Effector memory CD8-positive, alpha-beta T cell (primary cell): ENCODE measurements at regions not wholly inside any gene's neighbourhood (a gene's known extent, or its start where the extent isn't known, plus 50 kb on each side); places are given as distances from the start of the nearest gene placed in this dataset.

Experiments used
- ATAC-seq: fragments of 150-1000 bp; cut with Tn5 transposase; replicated peaks from 2 replicates; pipeline ENCODE4 v1.10.0; 2021; ENCODE audit warnings: mild to moderate bottlenecking, moderate library complexity
- DNase-seq, 3 experiments: peaks; one replicate each; pipeline ENCODE4 v3.0.0; 2021
- H3K27ac Mint-ChIP-seq, 2 donors: one replicate each; pipeline ENCODE4 v1.8.0; 2022; ENCODE audit warnings: mild to moderate bottlenecking in 2 of 2, mixed read lengths in 2 of 2, moderate library complexity in 2 of 2
- H3K27me3 Mint-ChIP-seq, 2 donors: one replicate each; pipeline ENCODE4 v1.8.0; 2022; ENCODE audit warnings: mixed read lengths in 2 of 2
- H3K36me3 Mint-ChIP-seq: one replicate; pipeline ENCODE4 v1.8.0; 2022; ENCODE audit warnings: mild to moderate bottlenecking, moderate library complexity, mixed read lengths; ENCODE audit not compliant: insufficient read depth
- H3K4me1 Mint-ChIP-seq, 2 donors: one replicate each; pipeline ENCODE4 v1.8.0; 2022; ENCODE audit warnings: low read depth in 2 of 2, mixed read lengths in 2 of 2
- H3K4me3 Mint-ChIP-seq, 2 donors: one replicate each; pipeline ENCODE4 v1.8.0; 2022; ENCODE audit warnings: mild to moderate bottlenecking in 2 of 2, mixed read lengths in 2 of 2, moderate library complexity in 2 of 2
- H3K9me3 Mint-ChIP-seq, 2 donors: one replicate each; pipeline ENCODE4 v1.8.0; 2022; ENCODE audit warnings: mixed read lengths in 2 of 2

DNA sequence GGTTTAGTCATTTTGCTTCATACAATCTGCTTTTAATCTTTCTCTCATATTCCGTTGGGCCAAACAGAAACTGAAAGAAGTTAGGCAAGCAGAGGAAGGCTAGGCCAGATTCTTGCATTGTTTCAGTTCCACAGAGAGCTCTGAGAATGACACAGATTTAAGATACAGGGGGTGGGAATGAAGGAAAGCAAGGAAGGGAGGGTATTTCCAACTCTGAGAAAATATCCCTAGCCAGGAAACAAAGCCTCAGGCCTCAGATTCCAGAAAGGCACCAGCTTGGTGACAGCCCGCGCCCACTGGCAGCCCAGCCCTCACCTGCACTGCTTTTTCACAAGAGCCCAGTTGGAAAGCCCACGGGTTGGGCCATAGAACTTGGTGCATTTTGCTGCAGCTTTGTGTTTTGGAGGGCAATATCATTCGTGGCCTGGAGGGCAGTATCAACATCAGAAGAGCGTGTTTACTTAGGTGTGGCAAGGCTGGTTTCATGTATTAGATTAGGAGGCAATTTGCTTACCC lies 63.5 kb downstream of the ENC1 start:
- peaks cover 4% of the 10 kb centered on the region for H3K36me3 Mint-ChIP-seq
- no peaks in the 10 kb centered on the region for H3K9me3 Mint-ChIP-seq
- DNase-seq = no peak
- ATAC-seq = no peak
- H3K27ac Mint-ChIP-seq = peak overlapping the region; percentile 67 to 90
- H3K27me3 Mint-ChIP-seq = no peaks in the 10 kb centered on the region
- peaks cover 25% of the 10 kb centered on the region in 2 donors for H3K4me1 Mint-ChIP-seq
- peak overlapping the region; percentile 72 to 83 for H3K4me3 Mint-ChIP-seq

DNA sequence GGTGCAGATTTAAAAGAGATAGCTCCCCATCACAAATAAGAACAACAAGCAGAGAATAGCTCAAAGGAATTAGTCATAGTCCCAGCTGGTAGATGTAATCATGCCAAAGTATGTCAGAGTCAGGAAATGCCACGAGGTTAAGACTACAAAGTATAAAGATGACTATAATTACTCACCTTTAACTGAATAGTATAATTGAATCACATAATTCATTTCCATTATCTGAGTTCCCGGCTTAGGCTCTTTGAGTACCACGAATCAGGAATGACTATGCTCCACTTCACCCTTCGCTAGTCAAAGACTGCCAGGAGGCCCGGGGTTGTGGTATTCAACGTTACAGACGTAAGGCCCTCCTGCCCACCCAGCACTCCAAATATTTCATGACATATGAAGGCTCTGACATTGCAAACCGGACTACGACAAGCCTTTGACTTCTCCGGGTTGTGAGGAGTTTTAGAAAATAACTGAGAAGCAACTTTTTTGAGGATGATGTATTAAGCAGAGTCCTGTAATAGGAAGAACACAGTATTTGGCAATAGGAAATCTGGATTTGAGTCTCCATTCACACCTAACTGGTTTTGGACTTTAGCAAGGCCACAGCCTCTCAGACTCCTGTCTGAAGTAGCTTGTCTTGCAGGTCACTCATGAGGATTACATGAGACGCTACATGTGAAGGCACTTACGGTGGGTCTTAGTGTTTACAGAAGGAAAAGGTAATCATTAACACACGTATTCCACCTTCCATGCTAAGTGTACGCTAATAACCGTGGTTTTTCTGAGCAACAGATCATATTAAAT lies 64.6 kb downstream of the ENC1 start:
- H3K4me3 Mint-ChIP-seq = peak overlapping the region; percentile 72 to 83
- no peaks in the 10 kb centered on the region for H3K9me3 Mint-ChIP-seq
- no peaks in the 10 kb centered on the region for H3K27me3 Mint-ChIP-seq
- ATAC-seq = peak; percentile 27
- H3K27ac Mint-ChIP-seq = peak overlapping the region; percentile 67 to 90
- DNase-seq = no peak
- H3K4me1 Mint-ChIP-seq = peaks cover 25% of the 10 kb centered on the region in 2 donors
- peaks cover 4% of the 10 kb centered on the region for H3K36me3 Mint-ChIP-seq

- no peak overlapping the region for H3K27ac Mint-ChIP-seq
- H3K9me3 Mint-ChIP-seq = no peaks in the 10 kb centered on the region
- DNase-seq (no peak), ATAC-seq (no peak)
- no peaks in the 10 kb centered on the region for H3K36me3 Mint-ChIP-seq
- no peaks in the 10 kb centered on the region for H3K4me1 Mint-ChIP-seq
- no peak overlapping the region for H3K4me3 Mint-ChIP-seq
- no peaks in the 10 kb centered on the region for H3K27me3 Mint-ChIP-seq
Observed at GRCh38 chr5:74570250-74570649, 70.3 kb downstream of the ENC1 start.

DNA sequence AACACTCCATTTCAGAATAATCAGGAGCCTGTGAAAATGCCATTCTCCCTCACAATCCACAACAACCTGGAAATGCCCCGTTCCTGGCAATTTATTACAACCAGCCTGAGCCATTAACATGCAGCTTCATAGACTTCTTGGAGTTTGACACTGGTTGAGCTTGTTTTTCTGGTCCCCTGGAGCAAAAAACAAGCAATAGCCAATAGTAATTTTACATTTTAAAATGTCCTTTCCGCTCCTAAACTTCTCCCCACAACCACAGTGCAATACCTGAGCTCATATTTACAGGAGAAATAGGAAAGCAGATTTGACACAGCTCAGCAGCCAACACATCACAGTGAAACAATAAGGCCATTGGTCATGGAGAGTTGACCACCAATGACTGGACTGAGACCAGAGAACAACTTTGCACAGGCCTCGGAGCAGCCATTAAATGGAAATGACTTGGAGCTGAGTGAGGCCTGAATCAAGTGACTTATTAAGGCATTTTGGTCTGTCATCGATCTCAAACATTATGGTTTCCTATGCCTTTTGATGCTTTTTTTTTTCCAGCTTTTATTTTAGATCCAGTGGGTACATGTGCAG lies 73.0 kb downstream of the ENC1 start:
- H3K36me3 Mint-ChIP-seq = no peaks in the 10 kb centered on the region
- H3K27ac Mint-ChIP-seq = no peak overlapping the region
- ATAC-seq (no peak), DNase-seq (no peak)
- H3K4me3 Mint-ChIP-seq = no peak overlapping the region
- no peaks in the 10 kb centered on the region for H3K4me1 Mint-ChIP-seq
- H3K9me3 Mint-ChIP-seq = no peaks in the 10 kb centered on the region
- H3K27me3 Mint-ChIP-seq = no peaks in the 10 kb centered on the region

GRCh38 chr5:74562122-74562521 lies 78.4 kb downstream of the ENC1 start:
- no peaks in the 10 kb centered on the region for H3K9me3 Mint-ChIP-seq
- H3K36me3 Mint-ChIP-seq = no peaks in the 10 kb centered on the region
- ATAC-seq (no peak), DNase-seq (no peak)
- no peak overlapping the region for H3K27ac Mint-ChIP-seq
- no peak overlapping the region for H3K4me3 Mint-ChIP-seq
- peaks cover 0 to 6% of the 10 kb centered on the region in 2 donors for H3K27me3 Mint-ChIP-seq
- H3K4me1 Mint-ChIP-seq = no peaks in the 10 kb centered on the region

- H3K36me3 Mint-ChIP-seq = no peaks in the 10 kb centered on the region
- H3K27me3 Mint-ChIP-seq = peaks cover 0 to 8% of the 10 kb centered on the region in 2 donors
- DNase-seq (no peak), ATAC-seq (no peak)
- no peaks in the 10 kb centered on the region for H3K4me1 Mint-ChIP-seq
- H3K27ac Mint-ChIP-seq = no peak overlapping the region
- H3K4me3 Mint-ChIP-seq = no peak overlapping the region
- no peaks in the 10 kb centered on the region for H3K9me3 Mint-ChIP-seq
Observed at GRCh38 chr5:74560245-74560644, 80.3 kb downstream of the ENC1 start.

GRCh38 chr5:74556631-74557595 lies 83.6 kb downstream of the ENC1 start:
- no peak for ATAC-seq
- H3K4me3 Mint-ChIP-seq = no peak overlapping the region
- no peaks in the 10 kb centered on the region for H3K9me3 Mint-ChIP-seq

DNA sequence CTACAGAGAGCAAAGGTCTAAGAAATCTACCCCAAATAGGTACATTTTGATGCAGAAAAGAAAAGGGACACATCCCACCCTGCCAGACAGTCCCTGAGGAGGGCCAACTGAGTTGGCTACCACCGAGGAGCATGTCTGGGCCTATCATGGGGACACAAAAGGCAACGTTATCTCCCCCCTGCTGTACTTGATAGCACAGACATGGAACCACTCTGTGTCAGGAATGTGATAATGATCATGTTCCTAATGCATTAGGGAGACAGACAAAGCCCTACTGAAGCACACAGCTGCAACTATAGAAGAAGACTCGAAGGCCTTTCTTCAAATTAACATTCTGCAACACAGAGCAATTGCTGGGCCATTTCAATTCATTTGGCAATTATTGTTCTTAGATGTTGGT lies 84.5 kb downstream of the ENC1 start:
- no peak overlapping the region for H3K4me3 Mint-ChIP-seq
- peaks cover 0 to 9% of the 10 kb centered on the region in 2 donors for H3K27me3 Mint-ChIP-seq
- H3K4me1 Mint-ChIP-seq = no peaks in the 10 kb centered on the region
- no peak for ATAC-seq
- no peak overlapping the region for H3K27ac Mint-ChIP-seq
- no peaks in the 10 kb centered on the region for H3K36me3 Mint-ChIP-seq
- DNase-seq = no peak
- no peaks in the 10 kb centered on the region for H3K9me3 Mint-ChIP-seq

More at GRCh38 chr5:74556631-74557595, 83.6 kb downstream of the ENC1 start:
- Mint-ChIP-seq H3K4me1 (no peaks in the 10 kb centered on the region), H3K36me3 (no peaks in the 10 kb centered on the region), H3K27ac (no peak overlapping the region), H3K27me3 (peaks cover 0 to 11% of the 10 kb centered on the region in 2 donors)
- no peak for DNase-seq

DNA sequence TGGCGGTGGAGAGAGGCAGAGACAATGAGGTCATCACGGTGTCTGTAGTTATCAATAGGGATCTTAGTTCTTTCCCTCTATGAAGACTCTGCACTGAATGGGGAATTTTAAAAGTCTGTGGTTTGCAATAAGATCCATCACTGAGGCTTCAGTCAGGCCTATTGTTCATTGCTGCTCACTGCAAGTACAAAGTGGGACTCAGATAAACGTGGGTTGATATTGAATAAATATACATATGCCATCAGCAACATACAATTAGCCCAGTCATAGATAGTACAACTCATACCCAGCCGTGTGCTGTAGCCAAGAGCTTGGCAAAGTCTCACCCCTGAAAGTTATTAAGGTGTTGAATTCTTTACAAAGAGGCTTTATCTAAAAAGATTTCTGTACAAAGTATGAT lies 88.4 kb downstream of the ENC1 start:
- Mint-ChIP-seq H3K4me1 (no peaks in the 10 kb centered on the region), H3K36me3 (no peaks in the 10 kb centered on the region), H3K27me3 (peaks cover 0 to 9% of the 10 kb centered on the region in 2 donors), H3K9me3 (no peaks in the 10 kb centered on the region), H3K27ac (no peak overlapping the region), H3K4me3 (no peak overlapping the region)
- DNase-seq = no peak
- no peak for ATAC-seq

DNA sequence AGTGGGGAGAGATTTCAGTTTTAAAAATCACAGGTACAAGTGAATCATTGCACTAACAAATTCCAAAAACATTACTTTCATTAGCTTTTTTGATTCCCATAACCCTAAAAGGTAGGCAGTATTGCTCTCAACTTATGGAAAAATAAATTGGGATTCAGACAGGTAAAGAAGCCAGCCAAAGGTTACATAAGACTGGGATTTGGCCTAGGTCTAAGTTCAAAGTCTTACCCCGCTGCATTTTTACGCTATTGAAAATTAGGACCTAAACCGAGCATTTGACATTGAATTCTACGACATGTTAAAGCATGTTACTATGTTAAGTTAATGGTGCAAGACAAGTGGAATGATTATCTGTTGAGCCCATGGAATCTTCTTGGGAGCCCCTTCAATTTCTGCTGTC lies 89.6 kb downstream of the ENC1 start:
- DNase-seq = no peak
- H3K4me3 Mint-ChIP-seq = no peak overlapping the region
- no peak for ATAC-seq
- H3K4me1 Mint-ChIP-seq = no peaks in the 10 kb centered on the region
- no peaks in the 10 kb centered on the region for H3K36me3 Mint-ChIP-seq
- no peaks in the 10 kb centered on the region for H3K9me3 Mint-ChIP-seq
- no peak overlapping the region for H3K27ac Mint-ChIP-seq
- peaks cover 0 to 9% of the 10 kb centered on the region in 2 donors for H3K27me3 Mint-ChIP-seq

DNA sequence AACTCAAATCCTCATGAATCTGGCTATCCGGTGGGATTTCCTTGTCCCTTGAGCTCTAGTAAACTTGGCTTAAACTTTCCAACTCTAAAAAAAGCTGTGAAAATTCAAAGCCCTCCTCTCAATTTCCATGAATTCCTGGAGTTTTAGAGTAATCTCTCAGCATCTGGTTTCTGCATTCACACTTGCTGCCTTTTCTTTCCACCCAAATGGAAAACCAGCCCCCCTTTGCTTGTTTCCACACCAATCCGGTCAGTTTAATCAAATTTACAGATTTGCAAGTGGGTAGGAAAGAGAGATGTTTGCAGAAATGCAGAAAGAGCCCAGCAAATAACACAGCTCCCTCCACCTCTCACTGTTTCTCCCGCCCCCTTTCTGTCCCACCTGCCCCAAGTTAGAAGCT lies 91.1 kb downstream of the ENC1 start:
- Mint-ChIP-seq H3K27ac (no peak overlapping the region), H3K36me3 (no peaks in the 10 kb centered on the region), H3K4me1 (no peaks in the 10 kb centered on the region), H3K27me3 (no peaks in the 10 kb centered on the region), H3K4me3 (no peak overlapping the region), H3K9me3 (no peaks in the 10 kb centered on the region)
- DNase-seq = no peak
- ATAC-seq = no peak

GRCh38 chr5:74546796-74547195 lies 93.7 kb downstream of the ENC1 start:
- Mint-ChIP-seq H3K4me3 (no peak overlapping the region), H3K9me3 (no peaks in the 10 kb centered on the region), H3K27ac (no peak overlapping the region), H3K36me3 (no peaks in the 10 kb centered on the region), H3K4me1 (no peaks in the 10 kb centered on the region), H3K27me3 (peaks cover 0 to 8% of the 10 kb centered on the region in 2 donors)
- DNase-seq = no peak
- no peak for ATAC-seq

DNA sequence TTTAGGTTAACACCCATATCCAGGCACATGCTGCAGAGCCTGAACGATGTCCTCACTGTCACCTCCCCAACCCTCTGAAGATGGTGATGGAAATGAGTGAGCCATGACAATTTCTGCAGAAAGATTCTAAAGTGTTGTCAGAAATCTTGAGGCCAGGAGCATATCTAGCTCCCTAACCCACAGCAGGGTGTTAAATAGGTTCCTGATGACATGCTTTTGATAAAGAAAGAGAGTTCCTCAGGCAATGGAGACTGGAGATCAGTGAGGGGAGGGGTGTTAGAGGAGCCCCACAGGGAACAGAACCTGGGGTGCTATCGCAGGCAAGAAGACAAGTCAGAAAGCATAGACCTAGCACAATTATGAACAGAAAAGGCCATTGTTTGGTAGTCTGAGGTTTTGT lies 95.7 kb downstream of the ENC1 start:
- no peak overlapping the region for H3K27ac Mint-ChIP-seq

More for the DNA sequence above, 95.7 kb downstream of the ENC1 start:
- H3K27me3 Mint-ChIP-seq = peaks cover 0 to 8% of the 10 kb centered on the region in 2 donors
- H3K36me3 Mint-ChIP-seq = no peaks in the 10 kb centered on the region
- H3K4me3 Mint-ChIP-seq = no peak overlapping the region
- no peaks in the 10 kb centered on the region for H3K4me1 Mint-ChIP-seq
- no peak for ATAC-seq
- H3K9me3 Mint-ChIP-seq = no peaks in the 10 kb centered on the region
- DNase-seq = no peak
